ENCODE measurements at regions not wholly inside any gene's neighbourhood (a gene's known extent, or its start where the extent isn't known, plus 50 kb on each side); places are given as distances from the start of the nearest gene placed in this dataset.
"Not testable (repeated sequence)": the region's sequence is repeated elsewhere in the genome, so short reads cannot be mapped to it uniquely, and the experiment has no call there.

- DNase-seq, result not testable (repeated sequence)
Observed at GRCh38 chr14:52122163-52122562, 53.3 kb upstream of the NID2 start.

GRCh38 chr14:52121441-52121840 lies 52.6 kb upstream of the NID2 start:
- DNase-seq, result no peak

GRCh38 chr14:52119030-52119429 lies 50.2 kb upstream of the NID2 start:
- no peak for DNase-seq
